K562 (cell line): ENCODE measurements at regions not wholly inside any gene's neighbourhood (a gene's known extent, or its start where the extent isn't known, plus 50 kb on each side); places are given as distances from the start of the nearest gene placed in this dataset.
"Not testable (repeated sequence)": the region's sequence is repeated elsewhere in the genome, so short reads cannot be mapped to it uniquely, and the experiment has no call there.

Experiments
- CTCF ChIP-seq, 3 experiments: IDR thresholded peaks in 2 of 3; conservative IDR thresholded peaks in 1 of 3; 2 replicates each; pipeline ENCODE4 v1.5.1; 2011 to 2012; ENCODE audit warnings: low read length in 3 of 3, mild to moderate bottlenecking in 3 of 3, control low read depth in 2 of 3, improper control_type of control experiment in 1 of 3, inconsistent platforms in 1 of 3, low read depth in 1 of 3, mixed read lengths in 1 of 3, moderate library complexity in 1 of 3; ENCODE audit not compliant: insufficient read depth in 2 of 3
- HCFC1 ChIP-seq: IDR thresholded peaks from 2 replicates; pipeline ENCODE4 v1.6.1; 2012; ENCODE audit warnings: low read depth, low read length, improper control_type of control experiment
- HDAC3 ChIP-seq: fragments of 450-650 bp; IDR thresholded peaks from 2 replicates; pipeline ENCODE4 v1.6.1; 2018; ENCODE audit warnings: borderline replicate concordance, mild to moderate bottlenecking, moderate library complexity; ENCODE audit not compliant: partially characterized antibody
- MAX ChIP-seq: sonication (generic); formaldehyde crosslinking; IDR thresholded peaks from 2 replicates; pipeline ENCODE4 v1.9.0; 2022; ENCODE audit warnings: mild to moderate bottlenecking, missing genetic modification reagents
- POLR2G ChIP-seq: fragments of 200-400 bp; formaldehyde crosslinking; IDR thresholded peaks from 2 replicates; pipeline ENCODE4 v1.6.1; 2017; ENCODE audit warnings: low read depth, mild to moderate bottlenecking, antibody characterized with exemption, low read length, moderate library complexity
- PREB ChIP-seq: sonication (generic); formaldehyde crosslinking; IDR thresholded peaks from 2 replicates; pipeline ENCODE4 v1.8.1; 2023; ENCODE audit warnings: mild to moderate bottlenecking, missing genetic modification reagents
- SIN3A ChIP-seq, 2 experiments: fragments of 150-350 bp in 1 of 2; IDR thresholded peaks; 2 replicates each; pipeline ENCODE4 v1.6.1; 2011 to 2016; ENCODE audit warnings: borderline replicate concordance in 2 of 2, low read depth in 2 of 2, low read length in 2 of 2, mild to moderate bottlenecking in 2 of 2, moderate library complexity in 2 of 2; ENCODE audit not compliant: control insufficient read depth in 1 of 2
- XRCC5 ChIP-seq: fragments of 200-400 bp; formaldehyde crosslinking; IDR thresholded peaks from 2 replicates; pipeline ENCODE4 v1.6.1; 2017; ENCODE audit warnings: low read depth, mild to moderate bottlenecking, low read length
- ZNF165 ChIP-seq: fragments of 250-450 bp; sonication (Bioruptor Pico); IDR thresholded peaks from 2 replicates; pipeline ENCODE4 v1.4.0; 2020; ENCODE audit warnings: borderline replicate concordance

- not testable (repeated sequence) for TF ChIP-seq XRCC5; CTCF (IDR thresholded peaks at IDR 0.05 in 2 of 3, conservative IDR thresholded peaks at IDR 0.05 in 1 of 3; ENCODE audit: insufficient read depth in 2 of 3, low read depth in 1 of 3, low read length in 3 of 3); POLR2G; HDAC3; HCFC1; ZNF165 (CRISPR knock-in tag); MAX (CRISPR knock-in tag); SIN3A (IDR thresholded peaks at IDR 0.05; ENCODE audit: borderline replicate concordance in 2 of 2, control insufficient read depth in 1 of 2, low read depth in 2 of 2, low read length in 2 of 2); PREB
Measured at GRCh38 chr2:111491614-111492013, 370.9 kb downstream of the BCL2L11 start.
